WTC11 (cell line): ENCODE measurements at regions not wholly inside any gene's neighbourhood (a gene's known extent, or its start where the extent isn't known, plus 50 kb on each side); places are given as distances from the start of the nearest gene placed in this dataset.
A peak's percentile ranks its signal among the peaks of the same experiment; 100 is the strongest.

Source experiments
- ATAC-seq: fragments of 200-7000 bp; cut with Tn5 transposase; 2 replicates; pipeline ENCODE4 v1.10.0; 2021; ENCODE audit warnings: mild to moderate bottlenecking, moderate library complexity
- CTCF ChIA-PET: fragments of 300-600 bp; sonication (Branson Sonifier 250); formaldehyde crosslinking; loops from one replicate; lab custom pipeline; 2021; ENCODE audit warnings: antibody characterized with exemption; lab: Charles Lee
- POLR2A ChIA-PET: fragments of 350-600 bp; sonication (Branson Sonifier 250); formaldehyde crosslinking; loops from one replicate; lab custom pipeline; 2021; ENCODE audit warnings: antibody characterized with exemption; lab: Charles Lee
- DNase-seq: peaks from one replicate; pipeline ENCODE4 v3.0.0; 2021; ENCODE audit warnings: low spot score
- H3K27ac Mint-ChIP-seq: 2 replicates; pipeline ENCODE4 v1.8.0; 2021; ENCODE audit warnings: mixed read lengths
- H3K27me3 Mint-ChIP-seq: 2 replicates; pipeline ENCODE4 v1.8.0; 2021; ENCODE audit warnings: low read depth, mild to moderate bottlenecking, moderate library complexity, mixed read lengths
- H3K36me3 Mint-ChIP-seq: 2 replicates; pipeline ENCODE4 v1.8.0; 2021; ENCODE audit warnings: mixed read lengths
- H3K4me1 Mint-ChIP-seq: 2 replicates; pipeline ENCODE4 v1.8.0; 2022; ENCODE audit warnings: mixed read lengths
- H3K4me3 Mint-ChIP-seq: 2 replicates; pipeline ENCODE4 v1.8.0; 2021; ENCODE audit warnings: mild to moderate bottlenecking, moderate library complexity, mixed read lengths
- H3K9me3 Mint-ChIP-seq: 2 replicates; pipeline ENCODE4 v1.8.0; 2021; ENCODE audit warnings: mixed read lengths
- AFF4 ChIP-seq: sonication (generic); formaldehyde crosslinking; IDR thresholded peaks from 2 replicates; pipeline ENCODE4 v1.8.1; 2023; ENCODE audit warnings: mild to moderate bottlenecking, missing genetic modification reagents, borderline replicate concordance
- CDX4 ChIP-seq: fragments of 250-450 bp; sonication (Bioruptor Pico); IDR thresholded peaks from 2 replicates; pipeline ENCODE4 v1.9.0; 2021; ENCODE audit warnings: moderate library complexity, mild to moderate bottlenecking, inconsistent platforms, borderline replicate concordance
- CREB1 ChIP-seq: sonication (generic); formaldehyde crosslinking; IDR thresholded peaks from 2 replicates; pipeline ENCODE4 v1.8.0; 2023; ENCODE audit warnings: mild to moderate bottlenecking, missing genetic modification reagents
- EMX1 ChIP-seq: fragments of 250-450 bp; sonication (Bioruptor Pico); IDR thresholded peaks from 2 replicates; pipeline ENCODE4 v1.8.0; 2021; ENCODE audit warnings: mild to moderate bottlenecking
- ETV6 ChIP-seq: sonication (generic); formaldehyde crosslinking; IDR thresholded peaks from 2 replicates; pipeline ENCODE4 v1.8.1; 2022; ENCODE audit warnings: mild to moderate bottlenecking, missing genetic modification reagents
- GABPB1 ChIP-seq: sonication (generic); formaldehyde crosslinking; IDR thresholded peaks from 2 replicates; pipeline ENCODE4 v1.8.1; 2023; ENCODE audit warnings: mild to moderate bottlenecking, missing genetic modification reagents
- OVOL2 ChIP-seq: fragments of 250-450 bp; sonication (Bioruptor Pico); IDR thresholded peaks from 2 replicates; pipeline ENCODE4 v1.9.0; 2021; ENCODE audit warnings: mild to moderate bottlenecking, borderline replicate concordance
- PREB ChIP-seq: sonication (generic); formaldehyde crosslinking; IDR thresholded peaks from 2 replicates; pipeline ENCODE4 v1.8.1; 2022; ENCODE audit warnings: mild to moderate bottlenecking, missing genetic modification reagents, moderate library complexity, borderline replicate concordance
- ZBTB21 ChIP-seq: sonication (generic); formaldehyde crosslinking; IDR thresholded peaks from 2 replicates; pipeline ENCODE4 v1.8.1; 2023; ENCODE audit warnings: mild to moderate bottlenecking, missing genetic modification reagents, borderline replicate concordance
- ZBTB43 ChIP-seq: sonication (generic); formaldehyde crosslinking; IDR thresholded peaks from 2 replicates; pipeline ENCODE4 v1.8.1; 2023; ENCODE audit warnings: mild to moderate bottlenecking, missing genetic modification reagents
- ZNF121 ChIP-seq: sonication (generic); formaldehyde crosslinking; IDR thresholded peaks from 2 replicates; pipeline ENCODE4 v1.8.0; 2023; ENCODE audit warnings: missing genetic modification reagents
- ZNF219 ChIP-seq: sonication (generic); formaldehyde crosslinking; IDR thresholded peaks from 2 replicates; pipeline ENCODE4 v1.8.0; 2023; ENCODE audit warnings: missing genetic modification reagents, mild to moderate bottlenecking, borderline replicate concordance
- ZNF396 ChIP-seq: fragments of 250-450 bp; sonication (Bioruptor Pico); IDR thresholded peaks from 2 replicates; pipeline ENCODE4 v1.8.0; 2021; ENCODE audit warnings: mild to moderate bottlenecking, moderate library complexity, borderline replicate concordance
- ZNF416 ChIP-seq: fragments of 250-450 bp; sonication (Bioruptor Pico); IDR thresholded peaks from 2 replicates; pipeline ENCODE4 v1.9.0; 2021; ENCODE audit warnings: mild to moderate bottlenecking, inconsistent platforms

- DNase-seq, result no peak
- H3K4me1 Mint-ChIP-seq, result peaks cover 4% of the 10 kb centered on the region; the same call in 1 of the 2 replicates
- ChIA-PET CTCF (interaction anchor here (3.1 kb wide), 1 partner anchor 125 kb away, joined by 11 read pairs; no protein-coding TSS in a partner anchor), POLR2A (no interaction called here)
- no peak for TF ChIP-seq ZBTB43
- no peak for TF ChIP-seq OVOL2 (CRISPR knock-in tag)
- TF ChIP-seq ZNF121 (CRISPR knock-in tag), result 0 out of 2 replicates have a peak, but pooled peaks have one; percentile 35
- TF ChIP-seq AFF4, result no peak
- no peak for TF ChIP-seq PREB (CRISPR knock-in tag)
- no peak for TF ChIP-seq CDX4
- no peak for TF ChIP-seq ZBTB21 (CRISPR knock-in tag)
- TF ChIP-seq EMX1, result no peak
- H3K27ac Mint-ChIP-seq, result no peak overlapping the region
- ATAC-seq, result no peak
- peaks cover 9% of the 10 kb centered on the region for H3K9me3 Mint-ChIP-seq
- no peaks in the 10 kb centered on the region for H3K36me3 Mint-ChIP-seq
- H3K27me3 Mint-ChIP-seq, result no peaks in the 10 kb centered on the region
- no peak overlapping the region for H3K4me3 Mint-ChIP-seq
Measured at GRCh38 chr1:22291057-22291456, 148.2 kb upstream of the WNT4 start.

- no peak for TF ChIP-seq ZNF416 (CRISPR knock-in tag)
- no peak for TF ChIP-seq ETV6 (CRISPR knock-in tag)
- no peak for TF ChIP-seq GABPB1 (CRISPR knock-in tag)
- no peak for TF ChIP-seq ZNF219 (CRISPR knock-in tag)
- no peak for TF ChIP-seq ZNF396 (CRISPR knock-in tag)
- TF ChIP-seq CREB1 (CRISPR knock-in tag), result no peak
- no peaks in the 10 kb centered on the region for H3K27me3 Mint-ChIP-seq
- H3K4me3 Mint-ChIP-seq, result no peak overlapping the region
- H3K4me1 Mint-ChIP-seq, result peaks cover 4% of the 10 kb centered on the region; the same call in 1 of the 2 replicates
- ATAC-seq (no peak), DNase-seq (no peak)
- POLR2A ChIA-PET, result no interaction called here
- CTCF ChIA-PET, result interaction anchor here (1.0 to 3.1 kb wide), 3 partner anchors 16 to 124 kb away, joined by 4 to 11 read pairs (median 6); no protein-coding TSS in a partner anchor
- H3K27ac Mint-ChIP-seq, result no peak overlapping the region
- peaks cover 9% of the 10 kb centered on the region for H3K9me3 Mint-ChIP-seq
- no peaks in the 10 kb centered on the region for H3K36me3 Mint-ChIP-seq
Measured at GRCh38 chr1:22291494-22291893, 148.6 kb upstream of the WNT4 start.

GRCh38 chr1:22292011-22292788, 149.3 kb upstream of the WNT4 start:
- Mint-ChIP-seq H3K9me3 (peaks cover 9% of the 10 kb centered on the region), H3K27me3 (no peaks in the 10 kb centered on the region), H3K36me3 (no peaks in the 10 kb centered on the region)
- ATAC-seq, result no peak
- POLR2A ChIA-PET, result no interaction called here
- CTCF ChIA-PET, result interaction anchor here (1.0 to 3.1 kb wide), 3 partner anchors 16 to 124 kb away, joined by 4 to 11 read pairs (median 6); no protein-coding TSS in a partner anchor
- no peak for TF ChIP-seq ZBTB43
- TF ChIP-seq, all 79 proteins: peak for 0
- H3K27ac Mint-ChIP-seq, result no peak overlapping the region
- DNase-seq, result no peak
- H3K4me1 Mint-ChIP-seq, result peaks cover 7% of the 10 kb centered on the region; the same call in 1 of the 2 replicates
- H3K4me3 Mint-ChIP-seq, result no peak overlapping the region
